DMS 273 treated with DMSO at 0.1 percent for 48 hours (cell line): ENCODE measurements at regions not wholly inside any gene's neighbourhood (a gene's known extent, or its start where the extent isn't known, plus 50 kb on each side); places are given as distances from the start of the nearest gene placed in this dataset.

Experiments
- DNase-seq: peaks from one replicate; lab custom pipeline; 2025; lab: John Stamatoyannopoulos, UW

DNA sequence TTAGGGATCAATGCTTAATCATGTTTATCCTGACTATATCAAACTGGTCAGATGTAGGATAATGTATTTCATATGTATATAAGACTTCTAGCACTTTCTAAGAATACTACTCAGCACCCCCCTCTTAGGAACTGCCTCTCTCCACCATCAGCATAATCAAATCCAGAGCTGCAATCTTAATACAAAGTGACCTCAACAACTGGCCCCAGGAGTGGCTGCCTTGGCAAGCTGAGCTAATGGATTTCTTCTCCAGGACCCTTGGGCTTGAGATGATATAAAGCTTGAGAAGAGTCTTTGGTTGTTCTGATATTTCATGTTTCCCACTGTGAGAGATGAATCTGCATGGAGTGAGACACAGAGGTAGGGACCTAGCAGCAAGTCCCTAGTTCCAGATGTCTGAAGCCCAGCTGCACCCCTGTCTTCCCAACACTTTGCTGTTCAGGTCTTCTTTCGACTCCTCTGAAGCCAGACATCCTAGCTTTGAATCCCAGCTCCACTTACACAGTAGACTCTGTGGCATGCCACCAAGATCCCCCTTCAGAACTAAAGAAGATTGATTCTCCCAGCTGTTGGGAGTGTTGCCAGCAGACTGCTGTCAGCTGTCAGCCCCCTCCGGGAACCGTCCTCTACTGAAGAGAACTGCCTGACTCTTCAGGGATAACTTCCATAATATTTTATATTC, 309.3 kb upstream of the UBE2E2 start:
- no peak for DNase-seq

DNA sequence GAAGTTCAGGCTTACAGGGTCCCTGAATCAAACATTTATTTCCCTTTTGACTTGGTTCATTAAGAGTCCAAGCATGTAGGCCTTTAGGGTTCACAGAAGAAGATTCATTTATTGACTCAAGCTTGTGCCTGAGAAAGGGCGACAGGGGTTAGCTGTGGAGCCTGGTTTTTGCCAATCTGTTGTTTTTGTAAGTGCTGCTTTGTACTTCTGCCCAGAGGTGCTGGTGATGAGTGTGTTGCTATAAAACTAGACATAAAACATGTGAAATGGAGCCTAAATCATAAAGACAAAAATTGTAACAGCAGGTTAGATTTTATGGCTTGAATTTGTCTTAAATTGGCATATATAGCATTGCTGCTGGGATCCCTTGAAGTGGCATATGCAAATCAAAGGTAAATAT, 308.3 kb upstream of the UBE2E2 start:
- no peak for DNase-seq

DNA sequence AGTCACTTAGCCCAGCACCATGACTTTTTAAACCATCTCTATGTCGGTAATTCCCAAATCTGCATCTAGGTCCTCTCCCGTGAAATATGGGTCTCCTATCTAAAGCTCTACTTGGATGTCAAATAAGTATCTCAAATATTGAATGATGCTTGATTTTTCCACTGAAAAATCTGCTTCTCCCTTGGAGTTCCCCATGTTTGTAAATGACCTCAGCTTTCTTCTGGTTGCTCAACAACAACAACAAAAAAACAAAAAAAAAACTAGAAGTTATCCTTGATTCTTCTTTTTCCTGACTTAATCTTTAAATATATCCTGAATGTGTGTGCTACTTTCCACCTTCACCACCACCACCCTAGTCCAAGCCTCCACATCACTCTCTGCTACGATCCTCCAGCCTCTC, 307.5 kb upstream of the UBE2E2 start:
- DNase-seq = no peak

DNA sequence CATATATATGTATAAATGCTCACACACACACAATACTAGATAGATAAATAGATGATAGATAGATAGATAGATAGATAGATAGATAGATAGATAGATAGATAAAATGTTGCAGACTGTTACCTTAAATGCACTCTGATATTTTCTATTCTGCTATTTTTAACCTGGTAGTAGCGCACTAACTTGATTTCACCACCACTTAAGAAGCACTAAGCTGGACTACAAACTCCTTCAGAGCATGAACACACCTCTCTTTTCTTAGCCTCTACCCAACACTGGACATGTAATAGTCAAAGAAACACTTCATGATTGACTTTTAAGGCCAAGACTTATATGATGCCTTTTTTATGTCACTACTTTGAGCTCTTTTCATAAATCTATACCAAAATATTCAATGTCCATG, 304.6 kb upstream of the UBE2E2 start:
- no peak for DNase-seq

DNA sequence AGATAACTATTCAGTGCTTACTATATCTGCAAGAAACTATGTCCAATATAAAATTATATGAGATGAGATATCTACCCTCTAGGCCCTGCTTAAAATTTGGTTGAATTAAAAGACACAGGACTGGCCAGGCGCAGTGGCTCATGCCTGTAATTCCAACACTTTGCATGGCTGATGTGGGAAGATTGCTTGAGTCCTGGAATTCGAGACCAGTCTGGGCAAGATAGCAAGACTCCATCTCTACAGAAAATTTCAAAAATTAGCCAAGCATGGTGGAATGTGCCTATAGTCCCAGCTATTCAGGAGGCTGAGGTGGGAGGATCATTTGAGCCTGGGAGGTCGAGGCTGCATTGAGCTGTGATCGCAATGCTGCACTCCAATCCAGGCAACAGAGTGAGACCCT, 303.7 kb upstream of the UBE2E2 start:
- no peak for DNase-seq

DNA sequence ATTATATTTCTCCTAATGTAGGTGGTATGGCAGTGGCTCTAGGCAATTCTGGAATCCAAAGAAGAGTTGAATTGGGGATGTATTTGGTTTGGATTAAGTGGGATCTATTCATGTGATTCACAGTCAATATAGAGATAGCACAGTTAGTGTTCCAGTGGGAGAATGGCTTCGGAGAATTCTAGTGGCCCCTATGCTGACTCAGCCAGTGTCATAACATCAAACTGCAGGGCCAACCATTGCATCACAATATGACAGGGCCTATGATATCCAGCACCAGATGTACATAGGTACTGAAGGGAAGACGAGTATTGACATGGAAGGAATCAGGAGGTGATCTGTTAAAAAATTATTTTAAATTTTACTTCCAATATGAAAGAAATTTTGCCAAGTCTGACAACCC, 302.8 kb upstream of the UBE2E2 start:
- DNase-seq = no peak

DNA sequence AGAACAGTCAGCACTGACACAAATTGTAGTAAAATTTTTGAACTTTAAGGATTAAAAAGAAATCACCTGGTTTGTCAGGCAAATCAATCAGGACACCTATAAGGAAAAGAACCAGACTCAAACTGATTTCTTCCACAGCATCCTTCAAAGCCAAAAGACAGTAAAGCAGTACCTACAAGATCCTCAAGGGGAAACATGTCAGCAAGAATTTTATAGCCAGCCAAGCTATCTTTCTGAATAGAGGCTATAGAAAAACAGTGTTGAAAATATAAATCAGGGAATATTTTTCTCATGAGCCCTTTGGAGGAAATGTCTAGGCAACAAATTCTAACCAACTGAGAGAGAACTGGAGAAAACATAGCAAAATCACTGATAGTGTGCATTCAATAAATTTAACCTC, 301.4 kb upstream of the UBE2E2 start:
- no peak for DNase-seq

GRCh38 chr3:22907161-22907780, 295.9 kb upstream of the UBE2E2 start:
- no peak for DNase-seq

DNA sequence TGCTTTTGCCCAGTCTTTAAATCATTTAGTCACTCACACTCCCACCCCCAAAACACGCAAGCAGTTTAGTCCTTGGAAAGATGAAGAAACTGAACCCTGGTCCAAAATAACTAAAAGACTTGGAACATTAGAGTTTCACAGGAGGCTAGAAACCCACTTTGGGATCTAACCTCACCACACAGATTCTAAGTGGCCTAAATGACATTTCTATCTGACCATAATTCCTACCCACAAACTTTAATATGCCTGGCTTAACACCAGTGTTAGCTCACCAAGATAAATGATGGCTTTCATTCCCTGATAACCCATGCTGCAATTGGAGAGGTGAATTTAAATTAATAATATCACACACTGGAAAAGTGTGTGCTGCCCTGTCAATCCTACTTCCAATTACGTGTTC, 295.3 kb upstream of the UBE2E2 start:
- DNase-seq = no peak

DNA sequence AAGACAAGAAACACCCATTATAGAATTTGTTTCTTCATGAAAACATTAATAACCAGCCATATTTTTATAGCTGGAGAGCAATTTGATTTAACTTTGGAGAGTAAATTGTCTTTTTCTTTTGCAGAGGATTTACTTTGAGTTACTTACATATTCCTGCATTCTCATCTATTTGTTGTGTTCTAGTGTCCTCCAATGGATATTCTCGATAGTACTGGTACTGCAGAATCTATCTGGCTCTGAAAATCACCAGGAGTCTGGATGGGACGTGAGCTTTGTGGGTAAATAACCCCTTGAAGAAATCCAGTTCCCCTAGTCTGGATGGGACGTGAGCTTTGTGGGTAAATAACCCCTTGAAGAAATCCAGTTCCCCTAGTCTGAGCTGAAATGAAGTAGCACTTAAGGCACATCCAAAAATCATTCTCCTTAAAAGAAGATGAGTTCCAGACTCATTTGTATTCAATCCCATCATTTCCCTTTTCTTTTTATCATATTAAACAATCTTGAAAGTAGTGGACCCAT, 294.1 kb upstream of the UBE2E2 start:
- no peak for DNase-seq

DNA sequence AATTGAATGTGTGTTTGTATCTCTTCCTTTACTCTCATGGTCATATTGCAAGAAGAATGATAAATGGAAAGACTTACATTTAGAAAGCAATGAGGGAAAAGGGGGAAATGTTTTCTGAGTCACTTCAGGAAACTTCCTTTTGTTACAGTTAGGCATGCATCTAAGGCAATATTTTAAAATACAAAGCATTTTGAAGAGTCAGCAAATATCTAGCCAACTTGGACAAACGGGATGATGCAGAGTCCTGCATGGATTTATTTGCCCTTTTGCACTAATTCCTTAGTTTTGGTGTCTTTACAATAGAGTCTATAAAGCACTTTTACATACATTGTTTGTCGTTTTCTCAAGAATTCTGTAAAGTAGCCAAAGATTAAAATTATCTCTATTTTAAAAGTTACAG, 286.2 kb upstream of the UBE2E2 start:
- no peak for DNase-seq

GRCh38 chr3:22920006-22920405, 283.1 kb upstream of the UBE2E2 start:
- DNase-seq = no peak

DNA sequence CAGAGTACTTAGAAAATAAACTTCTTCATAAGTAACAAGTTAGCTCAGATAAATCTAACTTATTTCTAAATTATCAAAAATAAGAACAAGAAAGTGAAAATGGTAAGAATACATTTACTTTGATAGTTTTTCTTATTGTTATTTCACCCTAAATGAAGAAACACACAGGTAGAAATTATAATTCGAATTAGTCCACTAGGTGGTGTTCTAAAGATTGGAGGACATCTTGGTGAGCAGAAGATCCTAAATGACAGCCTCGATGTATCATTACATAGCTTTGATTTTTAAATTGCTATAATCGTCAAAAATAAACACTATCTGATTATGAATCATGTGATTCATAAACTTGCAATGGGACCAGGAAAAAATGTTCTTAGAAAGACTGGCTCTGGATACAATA, 280.8 kb upstream of the UBE2E2 start:
- DNase-seq = no peak

DNA sequence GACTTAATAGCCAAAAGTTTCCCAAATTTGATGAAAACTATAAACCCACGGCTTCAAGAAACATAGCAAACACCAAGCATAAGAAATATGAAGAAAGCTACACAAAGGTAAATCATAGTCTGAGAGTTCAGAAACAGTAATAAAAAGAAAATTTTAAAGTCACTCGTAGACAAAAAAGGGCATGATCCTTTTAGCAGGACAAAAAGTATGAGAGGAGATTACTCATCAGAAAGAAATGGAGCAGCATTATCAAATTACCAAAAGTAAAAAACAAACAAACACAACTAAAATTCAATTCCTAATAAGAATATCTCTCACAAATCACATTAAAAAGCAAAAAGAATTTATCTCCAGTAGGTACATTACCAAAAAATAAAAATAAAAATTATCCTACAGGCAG, 279.4 kb upstream of the UBE2E2 start:
- DNase-seq = no peak

- DNase-seq = no peak
Measured at GRCh38 chr3:22928216-22929110, 274.7 kb upstream of the UBE2E2 start.

DNA sequence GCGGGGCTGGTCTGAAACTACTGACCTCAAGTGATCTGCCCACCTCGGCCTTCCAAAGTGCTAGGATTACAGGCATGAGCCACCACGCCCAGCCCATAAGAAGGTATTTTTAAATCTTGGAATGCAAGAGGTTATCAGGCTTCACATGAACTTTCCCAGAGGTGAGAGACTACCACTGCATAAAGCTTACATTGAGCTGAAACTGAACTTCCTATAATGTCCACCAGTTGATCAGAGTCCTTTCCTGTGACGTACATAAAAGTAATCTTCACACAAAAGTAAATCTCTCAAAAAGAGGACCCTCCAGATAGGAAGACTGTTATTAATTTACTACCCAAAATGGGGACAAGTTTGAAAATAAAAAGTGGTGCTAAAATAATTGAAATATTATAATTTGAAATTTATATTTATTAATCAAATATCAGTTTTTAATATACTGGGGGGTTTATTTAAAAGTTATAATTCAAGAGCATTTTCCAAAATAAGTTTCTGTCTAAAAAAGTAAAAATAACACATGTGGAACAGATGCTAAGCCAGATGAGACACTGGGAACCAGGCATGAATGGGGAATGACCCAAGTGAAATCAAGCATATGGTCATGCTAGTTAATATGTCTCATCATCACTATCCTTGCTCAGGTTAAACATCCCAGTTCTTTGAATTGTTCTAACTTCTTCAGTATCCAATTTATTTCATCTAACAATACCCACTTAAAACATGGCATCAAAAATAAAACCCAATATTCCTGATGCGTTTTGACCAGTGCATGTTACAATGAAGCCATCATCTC, 269.9 kb upstream of the UBE2E2 start:
- no peak for DNase-seq

- DNase-seq = no peak
Measured at GRCh38 chr3:22933841-22934116, 269.3 kb upstream of the UBE2E2 start.

- DNase-seq = no peak
Measured at GRCh38 chr3:22935040-22935439, 268.1 kb upstream of the UBE2E2 start.

- no peak for DNase-seq
Measured at GRCh38 chr3:22937536-22937935, 265.6 kb upstream of the UBE2E2 start.

- DNase-seq = no peak
Measured at GRCh38 chr3:22938739-22939138, 264.4 kb upstream of the UBE2E2 start.

- no peak for DNase-seq
Measured at GRCh38 chr3:22939349-22939748, 263.8 kb upstream of the UBE2E2 start.

DNA sequence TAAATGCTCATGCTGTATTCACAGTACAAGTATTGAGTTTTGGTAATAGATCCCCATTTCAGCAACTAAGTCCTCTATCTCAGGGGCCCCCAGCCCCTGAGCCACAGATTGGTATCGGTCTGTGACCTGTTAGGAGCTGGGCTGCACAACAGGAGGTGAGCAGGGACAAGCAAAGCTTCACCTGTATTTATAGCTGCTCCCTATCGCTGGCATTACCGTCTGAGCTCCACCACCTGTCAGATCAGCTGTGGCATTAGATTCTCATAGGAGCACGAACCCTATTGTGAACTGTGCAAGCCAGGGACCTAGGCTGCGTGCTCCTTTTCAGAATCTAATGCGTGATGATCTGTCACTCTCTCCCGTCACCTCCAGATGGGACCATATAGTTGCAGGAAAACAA, 262.8 kb upstream of the UBE2E2 start:
- no peak for DNase-seq
